ENCODE measurements at regions not wholly inside any gene's neighbourhood (a gene's known extent, or its start where the extent isn't known, plus 50 kb on each side); places are given as distances from the start of the nearest gene placed in this dataset.

- TF ChIP-seq, protein P1, sequence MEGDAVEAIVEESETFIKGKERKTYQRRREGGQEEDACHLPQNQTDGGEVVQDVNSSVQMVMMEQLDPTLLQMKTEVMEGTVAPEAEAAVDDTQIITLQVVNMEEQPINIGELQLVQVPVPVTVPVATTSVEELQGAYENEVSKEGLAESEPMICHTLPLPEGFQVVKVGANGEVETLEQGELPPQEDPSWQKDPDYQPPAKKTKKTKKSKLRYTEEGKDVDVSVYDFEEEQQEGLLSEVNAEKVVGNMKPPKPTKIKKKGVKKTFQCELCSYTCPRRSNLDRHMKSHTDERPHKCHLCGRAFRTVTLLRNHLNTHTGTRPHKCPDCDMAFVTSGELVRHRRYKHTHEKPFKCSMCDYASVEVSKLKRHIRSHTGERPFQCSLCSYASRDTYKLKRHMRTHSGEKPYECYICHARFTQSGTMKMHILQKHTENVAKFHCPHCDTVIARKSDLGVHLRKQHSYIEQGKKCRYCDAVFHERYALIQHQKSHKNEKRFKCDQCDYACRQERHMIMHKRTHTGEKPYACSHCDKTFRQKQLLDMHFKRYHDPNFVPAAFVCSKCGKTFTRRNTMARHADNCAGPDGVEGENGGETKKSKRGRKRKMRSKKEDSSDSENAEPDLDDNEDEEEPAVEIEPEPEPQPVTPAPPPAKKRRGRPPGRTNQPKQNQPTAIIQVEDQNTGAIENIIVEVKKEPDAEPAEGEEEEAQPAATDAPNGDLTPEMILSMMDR (IDR thresholded peaks at IDR 0.05; ENCODE audit: unreplicated experiment) = no peak
- DNase-seq (ENCODE audit: low spot score) = no peak
- H3K27me3 Mint-ChIP-seq (ENCODE audit: unreplicated experiment) = no peaks in the 10 kb centered on the region
- no peaks in the 10 kb centered on the region for H3K36me3 Mint-ChIP-seq (ENCODE audit: low read depth, unreplicated experiment)
- no peaks in the 10 kb centered on the region for H3K9me3 Mint-ChIP-seq (ENCODE audit: unreplicated experiment)
- no peaks in the 10 kb centered on the region for H3K4me1 Mint-ChIP-seq (ENCODE audit: unreplicated experiment)
- no peak overlapping the region for H3K4me3 Mint-ChIP-seq (ENCODE audit: unreplicated experiment)
- H3K27ac Mint-ChIP-seq (ENCODE audit: unreplicated experiment) = no peak overlapping the region
Measured at GRCh38 chr20:24273251-24273650, 196.2 kb upstream of the SYNDIG1 start.

DNA sequence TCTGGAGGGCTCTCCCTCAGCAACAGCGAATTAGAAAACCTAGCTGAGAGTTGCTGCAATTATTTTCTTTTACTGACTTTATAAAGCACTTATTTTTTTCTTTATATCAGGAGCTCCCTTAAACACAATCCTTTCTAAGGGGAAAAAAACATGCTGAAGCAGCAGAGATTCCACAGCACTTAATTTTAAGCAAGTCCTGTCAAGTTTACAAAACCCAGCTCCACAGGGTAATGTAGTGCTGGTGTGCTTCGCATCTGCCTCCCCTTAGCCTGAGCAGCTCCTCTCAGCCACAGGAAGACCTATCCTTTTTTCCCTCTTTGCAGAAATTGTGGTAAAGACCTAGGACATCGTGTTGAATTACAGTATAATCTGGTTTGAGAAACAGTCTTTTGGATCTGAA lies 208.1 kb upstream of the SYNDIG1 start:
- H3K27ac Mint-ChIP-seq (ENCODE audit: unreplicated experiment) = no peak overlapping the region
- DNase-seq (ENCODE audit: low spot score) = no peak
- H3K4me1 Mint-ChIP-seq (ENCODE audit: unreplicated experiment) = no peaks in the 10 kb centered on the region
- TF ChIP-seq, protein P1 (IDR thresholded peaks at IDR 0.05; ENCODE audit: unreplicated experiment) = no peak
- H3K27me3 Mint-ChIP-seq (ENCODE audit: unreplicated experiment) = no peaks in the 10 kb centered on the region
- no peaks in the 10 kb centered on the region for H3K9me3 Mint-ChIP-seq (ENCODE audit: unreplicated experiment)
- no peak overlapping the region for H3K4me3 Mint-ChIP-seq (ENCODE audit: unreplicated experiment)
- no peaks in the 10 kb centered on the region for H3K36me3 Mint-ChIP-seq (ENCODE audit: low read depth, unreplicated experiment)

DNA sequence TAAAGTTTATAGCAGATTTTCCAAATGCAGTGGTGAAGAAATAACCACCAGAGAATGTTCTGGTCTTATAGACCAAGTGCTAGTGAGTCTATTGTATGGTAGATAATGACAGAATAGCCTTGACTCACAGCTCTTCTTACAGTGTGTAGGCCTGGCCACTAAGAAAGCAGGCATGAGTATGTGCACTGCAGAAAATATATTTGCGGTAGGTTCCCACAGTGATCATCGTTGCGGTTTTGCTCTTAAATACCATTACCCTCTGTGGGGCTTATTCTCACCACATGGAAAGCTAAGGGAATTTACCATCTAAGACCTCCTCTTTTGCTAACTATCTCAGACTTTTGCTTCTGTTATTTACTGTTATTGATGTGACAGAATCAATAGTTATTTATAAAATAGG lies 212.3 kb upstream of the SYNDIG1 start:
- TF ChIP-seq, protein P1 (IDR thresholded peaks at IDR 0.05; ENCODE audit: unreplicated experiment) = no peak
- Mint-ChIP-seq H3K27ac (ENCODE audit: unreplicated experiment) (no peak overlapping the region), H3K9me3 (ENCODE audit: unreplicated experiment) (no peaks in the 10 kb centered on the region)

GRCh38 chr20:24256307-24256706 lies 213.1 kb upstream of the SYNDIG1 start:
- TF ChIP-seq, protein P1 (IDR thresholded peaks at IDR 0.05; ENCODE audit: unreplicated experiment) = no peak
- H3K9me3 Mint-ChIP-seq (ENCODE audit: unreplicated experiment) = no peaks in the 10 kb centered on the region
- no peak overlapping the region for H3K27ac Mint-ChIP-seq (ENCODE audit: unreplicated experiment)
- no peak for DNase-seq (ENCODE audit: low spot score)
- no peaks in the 10 kb centered on the region for H3K4me1 Mint-ChIP-seq (ENCODE audit: unreplicated experiment)
- H3K36me3 Mint-ChIP-seq (ENCODE audit: low read depth, unreplicated experiment) = no peaks in the 10 kb centered on the region
- H3K4me3 Mint-ChIP-seq (ENCODE audit: unreplicated experiment) = no peak overlapping the region
- H3K27me3 Mint-ChIP-seq (ENCODE audit: unreplicated experiment) = peaks cover 1% of the 10 kb centered on the region

More for the DNA sequence above, 212.3 kb upstream of the SYNDIG1 start:
- no peak overlapping the region for H3K4me3 Mint-ChIP-seq (ENCODE audit: unreplicated experiment)
- H3K36me3 Mint-ChIP-seq (ENCODE audit: low read depth, unreplicated experiment) = no peaks in the 10 kb centered on the region
- no peaks in the 10 kb centered on the region for H3K4me1 Mint-ChIP-seq (ENCODE audit: unreplicated experiment)
- peaks cover 1% of the 10 kb centered on the region for H3K27me3 Mint-ChIP-seq (ENCODE audit: unreplicated experiment)
- DNase-seq (ENCODE audit: low spot score) = no peak

DNA sequence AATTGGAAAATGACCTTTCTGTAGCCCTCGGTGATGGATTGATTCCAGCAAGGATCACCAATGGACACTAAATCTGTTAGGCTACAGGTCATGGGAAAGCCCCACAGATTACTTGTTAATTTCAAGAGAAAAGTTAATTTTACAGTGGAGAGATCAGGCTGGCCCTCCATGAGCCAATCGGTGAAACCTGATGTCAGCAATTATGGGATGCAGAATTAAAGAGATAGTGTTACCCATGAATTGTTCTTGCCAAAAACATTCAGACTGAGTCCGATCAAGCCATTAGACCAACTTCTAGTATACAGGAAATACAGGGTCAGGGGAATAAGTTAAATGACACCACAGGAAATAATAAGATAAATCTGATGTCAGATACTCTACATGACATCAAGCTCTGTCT lies 214.9 kb upstream of the SYNDIG1 start:
- H3K36me3 Mint-ChIP-seq (ENCODE audit: low read depth, unreplicated experiment) = no peaks in the 10 kb centered on the region
- no peak for DNase-seq (ENCODE audit: low spot score)
- H3K4me3 Mint-ChIP-seq (ENCODE audit: unreplicated experiment) = no peak overlapping the region
- TF ChIP-seq, protein P1 (IDR thresholded peaks at IDR 0.05; ENCODE audit: unreplicated experiment) = no peak
- H3K27me3 Mint-ChIP-seq (ENCODE audit: unreplicated experiment) = peaks cover 1% of the 10 kb centered on the region
- H3K4me1 Mint-ChIP-seq (ENCODE audit: unreplicated experiment) = no peaks in the 10 kb centered on the region
- no peak overlapping the region for H3K27ac Mint-ChIP-seq (ENCODE audit: unreplicated experiment)
- no peaks in the 10 kb centered on the region for H3K9me3 Mint-ChIP-seq (ENCODE audit: unreplicated experiment)
